ENCODE measurements at regions not wholly inside any gene's neighbourhood (a gene's known extent, or its start where the extent isn't known, plus 50 kb on each side); places are given as distances from the start of the nearest gene placed in this dataset.

DNA sequence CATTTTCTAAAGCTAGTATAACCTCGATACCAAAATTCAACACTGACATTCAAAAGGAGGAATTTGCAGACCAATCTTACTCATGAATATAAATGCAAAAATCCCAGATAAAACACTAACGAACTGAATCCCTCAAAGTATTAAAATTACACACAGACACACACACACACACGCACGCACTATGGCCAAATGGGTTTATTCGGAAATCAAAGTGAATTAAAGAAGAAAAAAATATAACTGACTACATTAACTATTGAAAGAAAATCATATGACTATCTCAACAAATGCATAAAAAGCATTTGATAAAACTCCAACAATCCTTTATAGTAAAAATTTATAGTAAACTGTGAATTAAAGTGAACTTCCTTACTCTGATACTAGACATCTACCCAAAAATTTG lies 97.9 kb upstream of the HNRNPA3 start:
- TF ChIP-seq, protein P1, sequence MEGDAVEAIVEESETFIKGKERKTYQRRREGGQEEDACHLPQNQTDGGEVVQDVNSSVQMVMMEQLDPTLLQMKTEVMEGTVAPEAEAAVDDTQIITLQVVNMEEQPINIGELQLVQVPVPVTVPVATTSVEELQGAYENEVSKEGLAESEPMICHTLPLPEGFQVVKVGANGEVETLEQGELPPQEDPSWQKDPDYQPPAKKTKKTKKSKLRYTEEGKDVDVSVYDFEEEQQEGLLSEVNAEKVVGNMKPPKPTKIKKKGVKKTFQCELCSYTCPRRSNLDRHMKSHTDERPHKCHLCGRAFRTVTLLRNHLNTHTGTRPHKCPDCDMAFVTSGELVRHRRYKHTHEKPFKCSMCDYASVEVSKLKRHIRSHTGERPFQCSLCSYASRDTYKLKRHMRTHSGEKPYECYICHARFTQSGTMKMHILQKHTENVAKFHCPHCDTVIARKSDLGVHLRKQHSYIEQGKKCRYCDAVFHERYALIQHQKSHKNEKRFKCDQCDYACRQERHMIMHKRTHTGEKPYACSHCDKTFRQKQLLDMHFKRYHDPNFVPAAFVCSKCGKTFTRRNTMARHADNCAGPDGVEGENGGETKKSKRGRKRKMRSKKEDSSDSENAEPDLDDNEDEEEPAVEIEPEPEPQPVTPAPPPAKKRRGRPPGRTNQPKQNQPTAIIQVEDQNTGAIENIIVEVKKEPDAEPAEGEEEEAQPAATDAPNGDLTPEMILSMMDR (conservative IDR thresholded peaks at IDR 0.05) = no peak
- no peak for TF ChIP-seq EZH2 (IDR thresholded peaks at IDR 0.05; ENCODE audit: low read depth)

Data from PC-9 (cell line).